ENCODE measurements at regions not wholly inside any gene's neighbourhood (a gene's known extent, or its start where the extent isn't known, plus 50 kb on each side); places are given as distances from the start of the nearest gene placed in this dataset.

- H3K4me3 ChIP-seq (ENCODE audit: low read length in 2 of 2) = no peak overlapping the region
- no peaks in the 10 kb centered on the region for H3K9me3 ChIP-seq (ENCODE audit: control insufficient read depth in 2 of 2, low read length in 2 of 2)
- no peaks in the 10 kb centered on the region for H3K4me1 ChIP-seq (ENCODE audit: control insufficient read depth, insufficient read depth, low read length)
- no peak overlapping the region for H3K9ac ChIP-seq (ENCODE audit: low read length in 2 of 2)
- H3K27ac ChIP-seq (ENCODE audit: low read length) = no peak overlapping the region
- no peaks in the 10 kb centered on the region for H3K36me3 ChIP-seq (ENCODE audit: control insufficient read depth in 2 of 2, insufficient read depth in 2 of 2, low read length in 2 of 2)
- peaks cover 0 to 15% of the 10 kb centered on the region in 2 donors for H3K27me3 ChIP-seq (ENCODE audit: control insufficient read depth in 1 of 2, insufficient read depth in 2 of 2, low read length in 2 of 2)
Observed at GRCh38 chr17:79210638-79211037, 136.0 kb downstream of the ENGASE start.

- Histone ChIP-seq H3K27ac (ENCODE audit: low read length) (no peak overlapping the region), H3K27me3 (ENCODE audit: control insufficient read depth in 1 of 2, insufficient read depth in 2 of 2, low read length in 2 of 2) (peaks cover 6 to 10% of the 10 kb centered on the region in 2 donors), H3K9me3 (ENCODE audit: control insufficient read depth in 2 of 2, low read length in 2 of 2) (no peaks in the 10 kb centered on the region), H3K9ac (ENCODE audit: low read length in 2 of 2) (no peak overlapping the region), H3K36me3 (ENCODE audit: control insufficient read depth in 2 of 2, insufficient read depth in 2 of 2, low read length in 2 of 2) (no peaks in the 10 kb centered on the region), H3K4me3 (ENCODE audit: low read length in 2 of 2) (no peak overlapping the region), H3K4me1 (ENCODE audit: control insufficient read depth, insufficient read depth, low read length) (no peaks in the 10 kb centered on the region)
Observed at GRCh38 chr17:79207960-79208359, 133.3 kb downstream of the ENGASE start.

- no peak overlapping the region for H3K9ac ChIP-seq (ENCODE audit: low read length in 2 of 2)
- H3K36me3 ChIP-seq (ENCODE audit: control insufficient read depth in 2 of 2, insufficient read depth in 2 of 2, low read length in 2 of 2) = no peaks in the 10 kb centered on the region
- H3K27ac ChIP-seq (ENCODE audit: low read length) = no peak overlapping the region
- no peaks in the 10 kb centered on the region for H3K9me3 ChIP-seq (ENCODE audit: control insufficient read depth in 2 of 2, low read length in 2 of 2)
- no peaks in the 10 kb centered on the region for H3K4me1 ChIP-seq (ENCODE audit: control insufficient read depth, insufficient read depth, low read length)
- peaks cover 6 to 16% of the 10 kb centered on the region in 2 donors for H3K27me3 ChIP-seq (ENCODE audit: control insufficient read depth in 1 of 2, insufficient read depth in 2 of 2, low read length in 2 of 2)
- no peak overlapping the region for H3K4me3 ChIP-seq (ENCODE audit: low read length in 2 of 2)
Observed at GRCh38 chr17:79205688-79206205, 131.1 kb downstream of the ENGASE start.

GRCh38 chr17:79204261-79204660 is 129.6 kb downstream of the ENGASE start:
- Histone ChIP-seq H3K9me3 (ENCODE audit: control insufficient read depth in 2 of 2, low read length in 2 of 2) (no peaks in the 10 kb centered on the region), H3K9ac (ENCODE audit: low read length in 2 of 2) (no peak overlapping the region), H3K27me3 (ENCODE audit: control insufficient read depth in 1 of 2, insufficient read depth in 2 of 2, low read length in 2 of 2) (peaks cover 7 to 15% of the 10 kb centered on the region in 2 donors)

GRCh38 chr17:79203657-79204056 is 129.0 kb downstream of the ENGASE start:
- Histone ChIP-seq H3K4me3 (ENCODE audit: low read length in 2 of 2) (no peak overlapping the region), H3K27me3 (ENCODE audit: control insufficient read depth in 1 of 2, insufficient read depth in 2 of 2, low read length in 2 of 2) (peaks cover 10 to 16% of the 10 kb centered on the region in 2 donors)

More at GRCh38 chr17:79204261-79204660, 129.6 kb downstream of the ENGASE start:
- Histone ChIP-seq H3K4me3 (ENCODE audit: low read length in 2 of 2) (no peak overlapping the region), H3K4me1 (ENCODE audit: control insufficient read depth, insufficient read depth, low read length) (no peaks in the 10 kb centered on the region), H3K36me3 (ENCODE audit: control insufficient read depth in 2 of 2, insufficient read depth in 2 of 2, low read length in 2 of 2) (no peaks in the 10 kb centered on the region), H3K27ac (ENCODE audit: low read length) (no peak overlapping the region)

GRCh38 chr17:79203016-79203415 is 128.4 kb downstream of the ENGASE start:
- peaks cover 10 to 18% of the 10 kb centered on the region in 2 donors for H3K27me3 ChIP-seq (ENCODE audit: control insufficient read depth in 1 of 2, insufficient read depth in 2 of 2, low read length in 2 of 2)
- H3K27ac ChIP-seq (ENCODE audit: low read length) = no peak overlapping the region
- no peaks in the 10 kb centered on the region for H3K9me3 ChIP-seq (ENCODE audit: control insufficient read depth in 2 of 2, low read length in 2 of 2)
- no peaks in the 10 kb centered on the region for H3K4me1 ChIP-seq (ENCODE audit: control insufficient read depth, insufficient read depth, low read length)
- H3K9ac ChIP-seq (ENCODE audit: low read length in 2 of 2) = no peak overlapping the region
- H3K36me3 ChIP-seq (ENCODE audit: control insufficient read depth in 2 of 2, insufficient read depth in 2 of 2, low read length in 2 of 2) = no peaks in the 10 kb centered on the region
- no peak overlapping the region for H3K4me3 ChIP-seq (ENCODE audit: low read length in 2 of 2)

More at GRCh38 chr17:79203657-79204056, 129.0 kb downstream of the ENGASE start:
- Histone ChIP-seq H3K9ac (ENCODE audit: low read length in 2 of 2) (no peak overlapping the region), H3K36me3 (ENCODE audit: control insufficient read depth in 2 of 2, insufficient read depth in 2 of 2, low read length in 2 of 2) (no peaks in the 10 kb centered on the region), H3K4me1 (ENCODE audit: control insufficient read depth, insufficient read depth, low read length) (no peaks in the 10 kb centered on the region), H3K9me3 (ENCODE audit: control insufficient read depth in 2 of 2, low read length in 2 of 2) (no peaks in the 10 kb centered on the region), H3K27ac (ENCODE audit: low read length) (no peak overlapping the region)

GRCh38 chr17:79202480-79202879 is 127.9 kb downstream of the ENGASE start:
- H3K9ac ChIP-seq (ENCODE audit: low read length in 2 of 2) = no peak overlapping the region

GRCh38 chr17:79201536-79202227 is 127.1 kb downstream of the ENGASE start:
- Histone ChIP-seq H3K27ac (ENCODE audit: low read length) (no peak overlapping the region), H3K9ac (ENCODE audit: low read length in 2 of 2) (no peak overlapping the region), H3K27me3 (ENCODE audit: control insufficient read depth in 1 of 2, insufficient read depth in 2 of 2, low read length in 2 of 2) (peaks cover 10 to 21% of the 10 kb centered on the region in 2 donors), H3K4me1 (ENCODE audit: control insufficient read depth, insufficient read depth, low read length) (no peaks in the 10 kb centered on the region), H3K9me3 (ENCODE audit: control insufficient read depth in 2 of 2, low read length in 2 of 2) (no peaks in the 10 kb centered on the region), H3K36me3 (ENCODE audit: control insufficient read depth in 2 of 2, insufficient read depth in 2 of 2, low read length in 2 of 2) (no peaks in the 10 kb centered on the region), H3K4me3 (ENCODE audit: low read length in 2 of 2) (no peak overlapping the region)

More at GRCh38 chr17:79202480-79202879, 127.9 kb downstream of the ENGASE start:
- Histone ChIP-seq H3K27me3 (ENCODE audit: control insufficient read depth in 1 of 2, insufficient read depth in 2 of 2, low read length in 2 of 2) (peaks cover 10 to 18% of the 10 kb centered on the region in 2 donors), H3K4me3 (ENCODE audit: low read length in 2 of 2) (no peak overlapping the region), H3K36me3 (ENCODE audit: control insufficient read depth in 2 of 2, insufficient read depth in 2 of 2, low read length in 2 of 2) (no peaks in the 10 kb centered on the region), H3K4me1 (ENCODE audit: control insufficient read depth, insufficient read depth, low read length) (no peaks in the 10 kb centered on the region), H3K27ac (ENCODE audit: low read length) (no peak overlapping the region), H3K9me3 (ENCODE audit: control insufficient read depth in 2 of 2, low read length in 2 of 2) (no peaks in the 10 kb centered on the region)

GRCh38 chr17:79201119-79201518 is 126.5 kb downstream of the ENGASE start:
- H3K27ac ChIP-seq (ENCODE audit: low read length) = no peak overlapping the region
- H3K4me1 ChIP-seq (ENCODE audit: control insufficient read depth, insufficient read depth, low read length) = no peaks in the 10 kb centered on the region
- no peaks in the 10 kb centered on the region for H3K9me3 ChIP-seq (ENCODE audit: control insufficient read depth in 2 of 2, low read length in 2 of 2)
- H3K9ac ChIP-seq (ENCODE audit: low read length in 2 of 2) = no peak overlapping the region
- no peaks in the 10 kb centered on the region for H3K36me3 ChIP-seq (ENCODE audit: control insufficient read depth in 2 of 2, insufficient read depth in 2 of 2, low read length in 2 of 2)
- peaks cover 10 to 22% of the 10 kb centered on the region in 2 donors for H3K27me3 ChIP-seq (ENCODE audit: control insufficient read depth in 1 of 2, insufficient read depth in 2 of 2, low read length in 2 of 2)
- H3K4me3 ChIP-seq (ENCODE audit: low read length in 2 of 2) = no peak overlapping the region

GRCh38 chr17:79196913-79197312 is 122.3 kb downstream of the ENGASE start:
- peaks cover 10 to 21% of the 10 kb centered on the region in 2 donors for H3K27me3 ChIP-seq (ENCODE audit: control insufficient read depth in 1 of 2, insufficient read depth in 2 of 2, low read length in 2 of 2)
- H3K4me1 ChIP-seq (ENCODE audit: control insufficient read depth, insufficient read depth, low read length) = no peaks in the 10 kb centered on the region
- H3K36me3 ChIP-seq (ENCODE audit: control insufficient read depth in 2 of 2, insufficient read depth in 2 of 2, low read length in 2 of 2) = no peaks in the 10 kb centered on the region
- H3K9me3 ChIP-seq (ENCODE audit: control insufficient read depth in 2 of 2, low read length in 2 of 2) = no peaks in the 10 kb centered on the region
- no peak overlapping the region for H3K9ac ChIP-seq (ENCODE audit: low read length in 2 of 2)
- H3K27ac ChIP-seq (ENCODE audit: low read length) = no peak overlapping the region
- H3K4me3 ChIP-seq (ENCODE audit: low read length in 2 of 2) = no peak overlapping the region
